ENCODE measurements at regions not wholly inside any gene's neighbourhood (a gene's known extent, or its start where the extent isn't known, plus 50 kb on each side); places are given as distances from the start of the nearest gene placed in this dataset.

- H3K4me3 Mint-ChIP-seq, result no peak overlapping the region
- H3K27me3 Mint-ChIP-seq (ENCODE audit: low read depth), result no peaks in the 10 kb centered on the region
- no peak overlapping the region for H3K27ac Mint-ChIP-seq
- H3K4me1 Mint-ChIP-seq (ENCODE audit: low read depth), result peaks cover 16% of the 10 kb centered on the region
- peaks cover 3% of the 10 kb centered on the region for H3K36me3 Mint-ChIP-seq (ENCODE audit: low read depth)
- no peaks in the 10 kb centered on the region for H3K9me3 Mint-ChIP-seq
Measured at GRCh38 chr13:40059540-40060232, 404.2 kb downstream of the COG6 start.

- Mint-ChIP-seq H3K27ac (no peak overlapping the region), H3K27me3 (ENCODE audit: low read depth) (no peaks in the 10 kb centered on the region), H3K4me3 (no peak overlapping the region), H3K9me3 (no peaks in the 10 kb centered on the region), H3K4me1 (ENCODE audit: low read depth) (peaks cover 16% of the 10 kb centered on the region), H3K36me3 (ENCODE audit: low read depth) (peaks cover 3% of the 10 kb centered on the region)
Measured at GRCh38 chr13:40060296-40061007, 405.0 kb downstream of the COG6 start.

GRCh38 chr13:40061466-40062450, 406.3 kb downstream of the COG6 start:
- Mint-ChIP-seq H3K4me1 (ENCODE audit: low read depth) (peaks cover 16% of the 10 kb centered on the region), H3K36me3 (ENCODE audit: low read depth) (peaks cover 3% of the 10 kb centered on the region), H3K4me3 (no peak overlapping the region), H3K27me3 (ENCODE audit: low read depth) (no peaks in the 10 kb centered on the region), H3K9me3 (no peaks in the 10 kb centered on the region), H3K27ac (no peak overlapping the region)

GRCh38 chr13:40063278-40063698, 407.8 kb downstream of the COG6 start:
- H3K27me3 Mint-ChIP-seq (ENCODE audit: low read depth), result no peaks in the 10 kb centered on the region
- peaks cover 3% of the 10 kb centered on the region for H3K36me3 Mint-ChIP-seq (ENCODE audit: low read depth)
- no peaks in the 10 kb centered on the region for H3K9me3 Mint-ChIP-seq
- H3K4me1 Mint-ChIP-seq (ENCODE audit: low read depth), result peaks cover 16% of the 10 kb centered on the region
- H3K27ac Mint-ChIP-seq, result no peak overlapping the region
- H3K4me3 Mint-ChIP-seq, result no peak overlapping the region

GRCh38 chr13:40063703-40064102, 408.2 kb downstream of the COG6 start:
- Mint-ChIP-seq H3K27ac (no peak overlapping the region), H3K36me3 (ENCODE audit: low read depth) (peaks cover 3% of the 10 kb centered on the region), H3K4me1 (ENCODE audit: low read depth) (peaks cover 12% of the 10 kb centered on the region), H3K27me3 (ENCODE audit: low read depth) (no peaks in the 10 kb centered on the region), H3K4me3 (no peak overlapping the region), H3K9me3 (no peaks in the 10 kb centered on the region)

GRCh38 chr13:40064154-40065097, 409.0 kb downstream of the COG6 start:
- H3K36me3 Mint-ChIP-seq (ENCODE audit: low read depth), result peaks cover 3% of the 10 kb centered on the region
- no peaks in the 10 kb centered on the region for H3K27me3 Mint-ChIP-seq (ENCODE audit: low read depth)
- no peak overlapping the region for H3K27ac Mint-ChIP-seq
- H3K9me3 Mint-ChIP-seq, result no peaks in the 10 kb centered on the region
- peaks cover 13% of the 10 kb centered on the region for H3K4me1 Mint-ChIP-seq (ENCODE audit: low read depth)
- H3K4me3 Mint-ChIP-seq, result no peak overlapping the region

- H3K4me3 Mint-ChIP-seq, result no peak overlapping the region
- H3K9me3 Mint-ChIP-seq, result no peaks in the 10 kb centered on the region
- H3K27ac Mint-ChIP-seq, result peak overlapping the region; percentile 19
- H3K27me3 Mint-ChIP-seq (ENCODE audit: low read depth), result no peaks in the 10 kb centered on the region
- H3K36me3 Mint-ChIP-seq (ENCODE audit: low read depth), result no peaks in the 10 kb centered on the region
- H3K4me1 Mint-ChIP-seq (ENCODE audit: low read depth), result peaks cover 22% of the 10 kb centered on the region
Measured at GRCh38 chr13:40069173-40070044, 413.9 kb downstream of the COG6 start.

- Mint-ChIP-seq H3K36me3 (ENCODE audit: low read depth) (no peaks in the 10 kb centered on the region), H3K27ac (no peak overlapping the region), H3K9me3 (no peaks in the 10 kb centered on the region), H3K4me1 (ENCODE audit: low read depth) (peaks cover 22% of the 10 kb centered on the region), H3K27me3 (ENCODE audit: low read depth) (no peaks in the 10 kb centered on the region), H3K4me3 (no peak overlapping the region)
Measured at GRCh38 chr13:40070357-40070756, 414.9 kb downstream of the COG6 start.

GRCh38 chr13:40072663-40073120, 417.2 kb downstream of the COG6 start:
- Mint-ChIP-seq H3K36me3 (ENCODE audit: low read depth) (no peaks in the 10 kb centered on the region), H3K27ac (no peak overlapping the region), H3K4me1 (ENCODE audit: low read depth) (peaks cover 22% of the 10 kb centered on the region), H3K9me3 (no peaks in the 10 kb centered on the region), H3K4me3 (no peak overlapping the region), H3K27me3 (ENCODE audit: low read depth) (no peaks in the 10 kb centered on the region)

- Mint-ChIP-seq H3K36me3 (ENCODE audit: low read depth) (no peaks in the 10 kb centered on the region), H3K9me3 (peaks cover 9% of the 10 kb centered on the region)
Measured at GRCh38 chr13:40074338-40074737, 418.9 kb downstream of the COG6 start.

GRCh38 chr13:40075281-40075680, 419.8 kb downstream of the COG6 start:
- no peaks in the 10 kb centered on the region for H3K27me3 Mint-ChIP-seq (ENCODE audit: low read depth)
- peaks cover 9% of the 10 kb centered on the region for H3K9me3 Mint-ChIP-seq
- no peaks in the 10 kb centered on the region for H3K36me3 Mint-ChIP-seq (ENCODE audit: low read depth)
- H3K27ac Mint-ChIP-seq, result no peak overlapping the region
- H3K4me1 Mint-ChIP-seq (ENCODE audit: low read depth), result peaks cover 9% of the 10 kb centered on the region
- no peak overlapping the region for H3K4me3 Mint-ChIP-seq

More at GRCh38 chr13:40074338-40074737, 418.9 kb downstream of the COG6 start:
- H3K27me3 Mint-ChIP-seq (ENCODE audit: low read depth), result no peaks in the 10 kb centered on the region
- peaks cover 17% of the 10 kb centered on the region for H3K4me1 Mint-ChIP-seq (ENCODE audit: low read depth)
- H3K4me3 Mint-ChIP-seq, result no peak overlapping the region
- no peak overlapping the region for H3K27ac Mint-ChIP-seq

- no peaks in the 10 kb centered on the region for H3K27me3 Mint-ChIP-seq (ENCODE audit: low read depth)
- no peaks in the 10 kb centered on the region for H3K36me3 Mint-ChIP-seq (ENCODE audit: low read depth)
- no peak overlapping the region for H3K4me3 Mint-ChIP-seq
- peaks cover 9% of the 10 kb centered on the region for H3K9me3 Mint-ChIP-seq
- H3K4me1 Mint-ChIP-seq (ENCODE audit: low read depth), result no peaks in the 10 kb centered on the region
- no peak overlapping the region for H3K27ac Mint-ChIP-seq
Measured at GRCh38 chr13:40076765-40077362, 421.4 kb downstream of the COG6 start.

All from T-helper 1 cell treated with Interleukin-12 subunit alpha and Interleukin-12 subunit beta and Interleukin-4 antibody, amounts not matched to agents 30 μg/mL and 1 μg/mL, for 36 hours (primary cell).